PC-3 (cell line): ENCODE measurements at regions not wholly inside any gene's neighbourhood (a gene's known extent, or its start where the extent isn't known, plus 50 kb on each side); places are given as distances from the start of the nearest gene placed in this dataset.

ENCODE experiments used
- EZH2 ChIP-seq: fragments of 300-600 bp; sonication (generic); IDR thresholded peaks from one replicate; pipeline ENCODE4 v1.6.1; 2017; ENCODE audit warnings: antibody characterized with exemption, mild to moderate bottlenecking, low read length; ENCODE audit not compliant: unreplicated experiment
- EZH2phosphoT487 ChIP-seq: fragments of 300-600 bp; sonication (generic); IDR thresholded peaks from 2 replicates; pipeline ENCODE4 v1.6.1; 2018; ENCODE audit warnings: mild to moderate bottlenecking, antibody characterized with exemption, low read length, borderline replicate concordance
- TF ChIP-seq, protein P1 (sequence below): fragments of 300-600 bp; sonication (generic); conservative IDR thresholded peaks from 2 replicates; pipeline ENCODE4 v1.5.1; 2017; ENCODE audit warnings: antibody characterized with exemption, low read depth, mild to moderate bottlenecking, low read length

- TF ChIP-seq, protein P1, sequence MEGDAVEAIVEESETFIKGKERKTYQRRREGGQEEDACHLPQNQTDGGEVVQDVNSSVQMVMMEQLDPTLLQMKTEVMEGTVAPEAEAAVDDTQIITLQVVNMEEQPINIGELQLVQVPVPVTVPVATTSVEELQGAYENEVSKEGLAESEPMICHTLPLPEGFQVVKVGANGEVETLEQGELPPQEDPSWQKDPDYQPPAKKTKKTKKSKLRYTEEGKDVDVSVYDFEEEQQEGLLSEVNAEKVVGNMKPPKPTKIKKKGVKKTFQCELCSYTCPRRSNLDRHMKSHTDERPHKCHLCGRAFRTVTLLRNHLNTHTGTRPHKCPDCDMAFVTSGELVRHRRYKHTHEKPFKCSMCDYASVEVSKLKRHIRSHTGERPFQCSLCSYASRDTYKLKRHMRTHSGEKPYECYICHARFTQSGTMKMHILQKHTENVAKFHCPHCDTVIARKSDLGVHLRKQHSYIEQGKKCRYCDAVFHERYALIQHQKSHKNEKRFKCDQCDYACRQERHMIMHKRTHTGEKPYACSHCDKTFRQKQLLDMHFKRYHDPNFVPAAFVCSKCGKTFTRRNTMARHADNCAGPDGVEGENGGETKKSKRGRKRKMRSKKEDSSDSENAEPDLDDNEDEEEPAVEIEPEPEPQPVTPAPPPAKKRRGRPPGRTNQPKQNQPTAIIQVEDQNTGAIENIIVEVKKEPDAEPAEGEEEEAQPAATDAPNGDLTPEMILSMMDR, result no peak
- no peak for TF ChIP-seq EZH2phosphoT487
- TF ChIP-seq EZH2, result no peak
Observed at GRCh38 chr3:99365396-99365795, 273.0 kb upstream of the COL8A1 start.
